Left renal pelvis (tissue), 4 donors: ENCODE measurements at regions not wholly inside any gene's neighbourhood (a gene's known extent, or its start where the extent isn't known, plus 50 kb on each side); places are given as distances from the start of the nearest gene placed in this dataset.
"Not testable (repeated sequence)": the region's sequence is repeated elsewhere in the genome, so short reads cannot be mapped to it uniquely, and the experiment has no call there.

ENCODE experiments used
- DNase-seq, 4 donors: peaks; one replicate each; pipeline ENCODE4 v3.0.0-alpha.2; 2013; ENCODE audit warnings: low read depth in 4 of 4, low spot score in 3 of 4

DNA sequence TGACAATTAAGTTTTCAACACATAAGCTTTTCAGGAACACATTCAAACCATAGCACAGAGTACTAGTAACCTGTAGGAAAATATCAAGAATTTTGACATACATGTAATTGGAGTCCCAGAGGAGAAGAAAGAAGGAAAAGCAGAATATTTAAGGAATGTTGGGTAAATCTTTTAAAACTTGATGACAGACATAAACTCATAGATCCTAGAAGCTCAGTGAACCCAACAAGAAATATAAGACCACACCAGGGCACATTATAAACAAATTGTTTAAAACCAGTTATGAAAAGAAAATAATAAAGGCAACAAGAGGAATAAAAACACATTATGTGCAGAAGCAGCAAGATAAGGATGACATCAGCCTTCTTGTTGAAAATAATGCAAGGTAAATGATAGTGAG is 151.5 kb upstream of the ATXN1 start:
- no peak for DNase-seq

DNA sequence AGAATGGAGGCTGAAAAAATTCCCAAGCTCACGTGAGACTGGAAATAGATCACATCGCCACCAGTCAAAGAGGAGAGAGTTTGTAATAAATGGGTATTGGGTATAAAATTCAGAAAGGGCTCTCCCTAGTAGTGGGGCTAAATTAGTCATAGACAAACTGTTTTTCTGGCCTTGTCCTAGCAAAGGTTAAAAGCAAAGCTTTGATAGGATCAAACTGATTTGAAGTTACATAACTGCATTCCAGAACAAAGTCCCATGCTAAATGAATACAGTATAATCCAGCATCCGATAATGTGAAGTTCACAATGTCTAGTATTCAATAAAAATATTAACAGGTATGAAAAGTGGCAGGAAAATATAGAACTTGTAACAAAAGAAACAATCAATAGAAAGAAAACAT is 149.8 kb upstream of the ATXN1 start:
- DNase-seq = no peak

DNA sequence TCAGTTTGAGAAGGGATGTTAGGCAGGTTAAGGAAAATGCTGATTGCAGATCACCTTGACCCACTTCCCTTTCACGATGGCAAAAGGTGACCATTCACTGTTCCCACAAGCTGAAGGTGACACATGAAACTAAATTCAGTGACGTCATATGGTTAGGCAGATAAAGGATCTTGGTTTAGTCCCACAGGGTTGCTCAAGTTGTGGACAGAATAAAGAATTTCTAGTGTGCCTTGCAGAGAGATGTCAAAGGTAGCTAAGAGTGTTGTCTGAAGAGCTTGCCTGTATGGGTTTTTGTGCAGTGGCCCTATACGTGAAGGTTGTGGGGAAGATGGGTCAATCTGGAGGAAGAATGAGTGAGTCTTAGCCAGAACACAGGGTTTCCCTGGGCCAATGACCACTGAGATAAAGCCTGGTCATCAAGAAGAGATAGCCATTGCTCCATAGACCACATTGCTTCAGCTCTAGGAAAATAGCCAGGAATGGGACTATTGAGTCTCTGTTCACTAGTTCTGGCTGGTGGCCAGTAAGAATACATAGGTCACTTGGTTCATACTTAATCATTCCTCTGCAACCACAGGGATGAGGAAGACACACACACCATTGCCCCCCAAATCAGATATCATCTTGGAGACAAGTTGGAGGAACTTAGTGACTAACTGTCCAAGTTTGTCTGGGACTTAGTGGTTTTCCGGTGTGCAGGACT is 148.5 kb upstream of the ATXN1 start:
- no peak for DNase-seq

DNA sequence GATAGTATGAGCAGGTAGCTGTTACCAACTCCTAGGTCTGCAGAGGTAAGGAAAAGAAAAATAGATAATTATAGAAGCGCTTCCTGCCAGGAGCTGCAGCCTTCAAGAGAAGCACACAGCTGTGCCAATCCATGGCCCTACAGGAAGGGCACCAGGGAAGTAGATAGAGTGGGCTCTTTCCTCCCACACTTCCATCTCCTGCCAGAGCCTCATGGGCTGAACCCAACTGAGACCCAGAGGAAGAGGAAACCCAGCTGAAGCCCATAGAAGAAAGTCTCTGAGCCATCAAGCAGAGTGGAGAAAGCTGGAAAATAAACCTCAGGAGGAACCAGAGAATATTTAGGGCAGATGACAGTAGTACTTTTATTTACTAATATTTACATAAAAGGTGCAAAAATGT is 146.7 kb upstream of the ATXN1 start:
- DNase-seq = no peak

DNA sequence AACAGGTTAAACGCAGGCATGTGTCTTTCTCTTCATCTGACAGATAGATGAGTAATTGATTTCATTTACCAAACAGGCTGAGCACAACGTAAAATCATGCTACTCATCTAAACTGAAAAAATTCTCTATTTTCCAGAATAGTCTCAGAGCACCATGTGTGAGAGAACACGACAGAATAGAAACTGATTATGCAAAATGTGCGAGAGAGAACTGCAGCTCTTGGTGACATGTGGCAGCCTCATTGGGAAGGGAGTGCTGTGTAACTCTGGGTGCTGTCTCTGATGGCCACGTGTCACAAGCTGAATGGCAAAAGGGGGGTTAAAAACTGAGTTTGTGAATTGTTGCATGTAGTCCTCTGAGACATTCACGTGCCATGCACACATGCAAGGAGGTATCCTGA is 143.7 kb upstream of the ATXN1 start:
- no peak for DNase-seq

DNA sequence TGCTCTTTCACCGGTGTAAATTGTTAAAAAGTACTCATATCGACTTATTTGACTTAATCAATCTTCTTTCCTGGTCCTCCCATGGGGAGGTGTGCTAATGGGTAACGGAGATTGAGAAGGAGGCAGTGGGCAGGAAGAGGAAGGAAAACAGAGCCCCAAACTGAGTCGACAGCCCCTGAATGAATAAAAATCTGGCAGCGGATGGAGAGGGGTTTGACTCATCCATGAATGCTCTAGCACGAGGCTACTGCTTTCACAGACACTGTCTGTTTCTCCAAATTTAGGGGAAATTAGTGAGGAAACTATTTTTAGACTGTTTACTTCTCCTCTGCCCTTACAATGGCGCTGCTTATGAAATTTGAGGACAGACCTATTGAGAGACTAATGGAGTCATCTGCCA is 142.2 kb upstream of the ATXN1 start:
- no peak for DNase-seq

DNA sequence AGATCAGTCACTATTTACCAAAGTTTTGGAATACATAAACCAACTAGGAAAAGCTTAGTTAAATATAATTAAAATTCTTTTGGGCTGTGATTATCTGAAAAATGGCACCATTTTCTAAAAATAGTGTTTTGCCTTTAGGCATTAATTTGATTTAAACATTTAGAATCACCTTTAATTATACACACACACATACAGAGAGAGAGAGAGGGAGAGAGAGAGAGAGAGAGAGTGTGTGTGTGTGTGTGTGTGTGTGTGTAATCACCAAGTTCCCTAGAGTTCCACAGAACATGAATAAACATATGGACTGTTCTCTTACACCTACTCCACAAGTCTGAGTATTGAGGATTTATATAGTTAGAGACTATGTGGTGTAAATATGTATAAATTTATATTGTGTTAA is 141.2 kb upstream of the ATXN1 start:
- DNase-seq = no peak

DNA sequence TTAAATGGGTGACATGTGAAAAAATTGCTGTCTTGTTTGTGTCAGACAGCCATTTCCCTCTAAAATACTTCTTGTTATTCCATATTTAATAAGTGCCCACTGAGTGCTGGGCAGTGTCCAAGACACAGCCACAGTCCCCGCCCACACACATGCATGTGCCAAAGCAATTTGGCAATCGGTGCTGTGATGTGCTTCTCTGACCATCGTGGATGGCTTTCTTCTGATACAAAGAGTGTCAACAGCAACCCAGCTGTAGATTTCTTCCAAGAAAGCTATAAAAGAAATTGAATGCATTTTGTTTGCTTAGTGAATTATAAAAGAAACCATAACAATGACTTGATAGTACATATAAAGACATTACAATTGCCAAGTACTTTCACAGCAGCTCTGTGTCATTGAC is 140.5 kb upstream of the ATXN1 start:
- DNase-seq = no peak

DNA sequence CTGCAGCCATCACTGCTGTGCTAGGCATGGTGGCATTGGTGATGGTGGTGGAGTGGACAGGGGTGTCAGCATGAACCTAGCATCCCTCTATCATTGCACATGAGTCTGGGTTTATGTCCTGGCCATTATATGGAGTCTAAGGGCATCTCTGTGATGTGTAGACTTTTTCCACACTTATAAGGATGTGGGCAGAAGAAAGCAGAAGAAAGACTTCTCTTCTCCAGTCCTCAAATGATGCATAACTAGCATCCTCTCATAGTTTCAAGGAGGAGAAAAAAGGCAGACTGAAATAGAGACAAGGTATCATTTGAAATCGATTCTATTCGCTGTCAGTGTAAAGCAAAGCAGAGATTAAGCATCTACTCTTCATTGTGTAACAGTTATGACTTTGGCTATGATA is 140.0 kb upstream of the ATXN1 start:
- no peak for DNase-seq

DNA sequence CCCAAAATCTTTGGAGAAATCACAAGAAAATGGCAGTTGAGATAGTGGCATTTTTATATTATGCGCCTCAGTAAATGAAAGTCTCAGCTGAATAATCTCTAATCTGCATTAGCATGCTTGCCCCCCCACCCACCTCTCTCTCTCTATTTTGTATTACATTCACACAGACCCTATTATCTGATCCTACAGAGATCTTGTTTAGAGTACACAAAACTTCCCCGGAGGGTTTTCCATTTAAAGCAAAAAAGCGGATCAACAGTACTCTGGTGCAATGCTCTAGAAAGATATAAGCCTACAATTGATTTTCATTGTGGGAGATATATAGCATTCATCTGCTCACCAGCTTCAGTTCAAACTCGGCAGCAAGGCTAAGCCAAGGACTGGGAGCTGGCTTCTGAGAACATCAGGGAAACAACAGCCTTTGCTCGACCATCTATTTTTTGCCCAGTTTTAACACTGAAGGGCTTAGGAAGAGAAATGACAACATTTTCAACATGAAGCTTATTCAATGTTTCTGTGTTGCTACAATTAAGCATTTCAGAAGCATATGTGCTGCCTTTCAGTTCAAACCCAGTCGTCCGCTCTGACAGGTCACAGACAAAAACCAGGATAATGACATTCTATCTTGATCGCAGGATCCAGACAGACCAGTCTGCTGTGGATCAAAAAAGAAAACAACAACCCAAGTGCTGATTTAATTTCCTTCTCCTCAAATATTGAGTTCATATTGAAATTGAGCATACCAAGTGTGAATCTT is 137.6 kb upstream of the ATXN1 start:
- no peak for DNase-seq

DNA sequence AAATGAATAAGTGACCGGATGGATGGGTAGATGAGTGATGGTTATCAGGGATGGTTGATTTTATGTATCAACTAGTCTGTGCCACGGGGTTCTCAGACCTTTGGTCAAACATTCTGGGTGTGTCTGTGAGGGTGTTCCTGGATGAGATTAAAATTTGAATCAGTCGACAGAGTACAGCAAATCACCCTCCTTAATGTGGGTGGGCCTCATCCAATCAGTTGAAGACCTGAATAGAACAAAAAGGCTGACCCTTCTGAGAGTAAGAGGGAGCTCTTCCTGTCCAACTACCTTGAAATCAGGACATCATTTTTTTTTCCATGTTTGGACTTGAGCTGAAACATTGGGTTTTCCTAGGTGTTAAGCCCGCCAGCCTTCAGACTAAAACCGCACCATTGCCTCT is 136.4 kb upstream of the ATXN1 start:
- no peak for DNase-seq

DNA sequence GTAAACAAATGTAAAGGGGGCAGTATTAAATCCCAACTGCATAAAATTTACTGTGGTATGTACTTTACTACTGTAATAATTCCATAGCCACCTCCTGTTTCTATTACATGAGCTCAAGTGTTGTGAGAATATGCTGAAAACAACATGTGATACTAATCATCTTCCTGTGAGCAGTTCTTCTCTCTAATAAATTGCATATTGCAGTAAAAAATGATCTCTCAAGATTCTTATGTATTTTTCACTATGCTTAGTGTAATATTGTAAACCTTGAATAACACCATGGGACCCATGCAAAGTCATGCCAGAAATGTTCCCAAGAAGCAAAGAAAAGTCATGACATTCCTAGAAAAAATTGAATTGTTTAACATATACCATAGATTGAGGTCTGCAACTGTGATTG is 133.0 kb upstream of the ATXN1 start:
- DNase-seq = no peak

DNA sequence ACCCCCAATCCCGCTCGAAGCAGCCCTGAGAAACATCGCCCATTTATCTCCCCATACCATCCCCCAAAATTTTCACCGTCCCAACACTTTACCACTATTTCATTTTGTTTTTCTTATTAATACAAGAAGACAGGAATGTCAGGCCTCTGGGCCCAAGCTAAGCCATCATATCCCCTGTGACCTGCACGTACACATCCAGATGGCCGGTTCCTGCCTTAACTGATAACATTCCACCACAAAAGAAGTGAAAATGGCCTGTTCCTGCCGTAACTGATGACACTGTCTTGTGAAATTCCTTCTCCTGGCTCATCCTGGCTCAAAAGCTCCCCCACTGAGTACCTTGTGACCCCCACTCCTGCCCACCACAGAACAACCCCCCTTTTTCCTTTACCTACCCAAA is 129.8 kb upstream of the ATXN1 start:
- DNase-seq = not testable (repeated sequence)

DNA sequence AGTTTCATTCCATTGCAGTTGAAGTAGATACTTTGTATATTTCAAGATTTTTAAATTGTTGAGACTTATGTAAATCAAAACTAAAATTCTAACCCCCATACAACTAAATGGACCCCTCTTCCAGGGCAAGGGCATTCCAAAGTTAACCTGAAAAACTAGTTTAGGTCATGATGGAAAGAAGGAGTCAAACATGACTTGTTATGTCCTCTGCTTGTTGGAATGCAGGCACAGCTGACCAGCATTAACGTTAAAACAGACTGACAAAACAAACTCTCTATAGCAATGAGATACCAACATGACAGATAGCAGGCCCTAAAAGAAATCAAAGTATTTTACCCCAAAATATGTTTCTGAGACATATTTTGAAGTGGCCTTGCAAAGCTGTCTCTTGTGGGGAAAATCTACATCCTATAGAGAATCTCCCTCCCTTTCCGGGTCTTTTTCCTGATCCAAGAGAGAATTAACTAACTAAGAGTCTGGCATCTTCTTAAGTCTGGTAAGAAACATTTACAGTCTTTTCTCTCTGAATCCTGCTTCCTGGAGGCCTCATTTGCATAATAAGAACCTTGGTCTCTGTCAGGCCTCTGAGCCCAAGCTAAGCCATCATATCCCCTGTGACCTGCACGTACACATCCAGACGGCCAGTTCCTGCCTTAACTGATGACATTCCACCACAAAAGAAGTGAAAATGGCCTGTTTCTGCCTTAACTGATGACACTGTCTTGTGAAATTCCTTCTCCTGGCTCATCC is 124.3 kb upstream of the ATXN1 start:
- DNase-seq = no peak

DNA sequence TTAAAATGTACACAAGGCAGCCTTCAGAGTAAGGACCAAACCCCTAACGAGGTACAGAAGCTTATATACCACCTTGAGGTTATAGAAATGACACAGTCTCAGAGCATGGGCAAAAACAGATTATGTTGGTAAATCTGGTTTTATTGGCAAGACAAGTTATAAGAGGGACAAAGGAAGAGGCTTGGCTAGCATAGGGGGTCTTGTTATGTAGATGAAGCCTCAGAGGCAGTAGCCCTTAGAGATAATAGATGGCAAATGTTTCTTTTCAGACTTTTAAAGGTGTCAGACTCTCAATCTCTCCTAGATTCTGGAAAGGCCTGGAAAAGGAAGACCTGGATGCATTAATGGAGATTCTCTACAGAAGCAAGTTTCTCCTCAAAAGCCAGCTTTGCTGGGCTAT is 123.3 kb upstream of the ATXN1 start:
- DNase-seq = no peak

DNA sequence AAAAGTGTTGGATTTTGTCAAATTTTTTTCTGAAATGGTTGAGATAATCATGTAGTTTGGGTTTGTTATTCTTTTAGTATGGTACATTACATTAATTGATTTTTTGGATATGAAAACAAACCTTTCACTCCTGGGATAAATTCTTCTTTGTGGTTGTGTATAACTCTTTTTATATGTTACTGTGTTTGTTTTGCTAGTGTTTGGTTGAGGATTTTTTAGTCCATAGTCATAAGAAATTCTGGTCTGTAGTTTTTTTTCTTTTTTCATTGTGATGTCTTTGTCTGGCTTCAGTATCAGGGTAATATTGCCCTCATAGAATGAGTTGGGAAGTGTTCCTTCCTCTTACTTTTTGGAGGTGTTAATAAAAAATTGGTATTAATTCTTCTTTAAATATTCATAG is 122.2 kb upstream of the ATXN1 start:
- no peak for DNase-seq

DNA sequence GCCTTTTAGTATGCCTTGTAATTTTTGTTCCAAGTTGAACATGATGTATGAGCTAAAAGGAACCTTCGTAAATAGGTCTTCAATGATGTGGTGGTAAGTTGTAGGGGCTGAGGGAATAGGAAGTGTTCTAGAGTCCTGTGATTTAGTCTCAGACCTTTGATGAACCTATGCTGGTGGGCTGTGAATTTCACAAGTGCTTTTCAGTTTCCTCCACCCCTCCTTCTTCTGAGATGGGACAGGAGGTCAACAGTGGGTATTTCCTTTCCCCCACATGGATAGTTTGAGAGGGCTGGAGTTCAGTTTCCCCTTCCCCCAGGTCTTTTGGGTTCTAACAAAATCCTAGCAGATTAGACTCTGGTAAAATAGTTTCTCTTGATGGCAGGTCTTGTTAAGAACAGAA is 121.0 kb upstream of the ATXN1 start:
- no peak for DNase-seq

DNA sequence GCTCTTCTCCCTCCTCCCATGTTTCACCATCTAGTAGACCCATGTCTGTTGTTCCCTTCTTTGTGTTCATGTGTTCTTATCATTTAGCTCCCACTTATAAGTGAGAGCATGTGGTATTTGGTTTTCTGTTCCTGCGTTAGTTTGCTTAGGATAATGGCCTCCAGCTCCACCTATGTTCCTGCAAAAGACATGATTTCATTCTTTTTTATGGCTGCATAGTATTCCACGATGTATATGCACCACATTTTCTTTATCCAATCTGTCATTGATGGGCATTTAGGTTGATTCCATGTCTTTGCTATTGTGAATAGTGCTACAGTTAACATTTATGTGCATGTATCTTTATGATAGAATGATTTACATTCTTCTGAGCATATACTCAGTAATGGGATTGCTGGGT is 115.6 kb upstream of the ATXN1 start:
- DNase-seq = not testable (repeated sequence)

DNA sequence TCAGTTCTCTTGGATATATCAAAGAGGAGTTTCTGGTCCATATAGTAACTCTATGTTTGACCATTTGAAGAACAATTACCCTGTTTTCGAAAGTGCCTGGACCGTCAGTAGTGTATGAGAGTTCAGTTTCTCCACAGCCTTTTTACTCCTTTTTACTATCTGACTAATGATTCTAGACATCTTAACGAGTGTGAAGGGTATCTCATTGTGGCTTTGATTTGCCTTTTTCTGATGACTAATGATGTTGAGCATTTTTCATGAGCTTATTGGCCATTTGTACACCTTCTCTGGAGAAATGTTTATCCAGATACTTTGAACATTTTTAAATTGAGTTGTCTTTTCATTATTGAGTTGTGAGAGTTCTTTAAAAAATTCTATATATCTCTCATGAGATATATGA is 114.9 kb upstream of the ATXN1 start:
- no peak for DNase-seq

DNA sequence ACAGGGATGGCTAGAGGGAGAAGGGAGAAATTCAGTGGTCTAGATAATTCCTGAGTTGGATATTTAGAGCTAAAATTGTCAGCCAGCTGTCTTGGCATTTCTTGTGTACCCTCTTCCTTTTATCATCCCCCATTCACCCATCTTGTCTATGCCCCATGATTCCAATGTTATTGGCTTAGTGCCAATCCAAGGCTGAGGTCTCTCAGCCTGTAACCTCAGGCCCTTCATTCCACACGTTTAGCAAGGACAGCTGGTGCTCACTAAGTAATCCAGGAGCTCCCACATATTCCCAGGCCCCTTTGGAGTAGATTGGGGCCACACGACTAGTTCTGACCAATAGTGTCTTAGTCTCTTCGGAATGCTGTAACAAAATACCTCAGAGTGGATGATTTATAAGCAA is 112.4 kb upstream of the ATXN1 start:
- no peak for DNase-seq

DNA sequence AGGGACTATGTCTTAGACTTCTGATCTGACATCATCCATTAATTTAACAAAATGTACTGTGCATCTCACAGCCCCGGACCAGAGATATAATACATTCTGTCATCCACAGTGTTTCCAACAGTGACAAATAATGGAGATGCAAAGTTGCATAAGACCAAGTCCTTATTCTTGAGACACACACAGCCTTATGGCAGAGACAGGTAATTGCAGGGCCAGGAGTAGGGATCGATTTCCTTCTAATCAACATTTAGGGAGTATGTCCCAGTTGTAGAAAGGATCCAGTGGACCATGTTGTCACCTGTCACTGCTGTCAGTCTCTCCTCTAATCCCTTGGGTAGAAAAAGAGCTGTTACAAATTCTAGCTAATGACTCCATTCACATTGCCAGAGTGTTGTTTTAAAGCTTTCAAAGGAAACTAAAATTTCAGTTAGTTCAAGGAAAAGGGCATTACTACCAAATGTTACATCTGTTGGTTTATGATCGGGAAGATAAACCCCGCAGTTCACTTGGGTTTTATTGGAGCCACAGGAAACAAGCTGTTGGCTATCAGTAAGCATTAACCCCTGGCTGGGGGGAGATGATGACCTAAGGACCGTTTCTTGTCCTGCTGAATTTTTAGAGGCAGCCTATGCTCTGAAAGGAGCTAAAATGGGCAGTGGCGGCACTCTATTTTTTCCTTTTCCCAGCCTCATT is 111.4 kb upstream of the ATXN1 start:
- no peak for DNase-seq
